Ishikawa (cell line): ENCODE measurements at regions not wholly inside any gene's neighbourhood (a gene's known extent, or its start where the extent isn't known, plus 50 kb on each side); places are given as distances from the start of the nearest gene placed in this dataset.

ENCODE experiments used
- CEBPB ChIP-seq: IDR thresholded peaks from 2 replicates; pipeline ENCODE4 v1.6.1; 2012
- EGR1 ChIP-seq: IDR thresholded peaks from 2 replicates; pipeline ENCODE4 v1.6.1; 2012
- EP300 ChIP-seq: IDR thresholded peaks from 2 replicates; pipeline ENCODE4 v1.6.1; 2012; ENCODE audit warnings: borderline replicate concordance
- MAX ChIP-seq: IDR thresholded peaks from 2 replicates; pipeline ENCODE4 v1.6.1; 2012
- NFIC ChIP-seq: IDR thresholded peaks from 2 replicates; pipeline ENCODE4 v1.6.1; 2012
- RAD21 ChIP-seq: IDR thresholded peaks from 2 replicates; pipeline ENCODE4 v1.6.1; 2012; ENCODE audit warnings: low read depth
- REST ChIP-seq: IDR thresholded peaks from 2 replicates; pipeline ENCODE4 v1.6.1; 2012; ENCODE audit warnings: low read depth, mild to moderate bottlenecking
- TAF1 ChIP-seq: IDR thresholded peaks from 2 replicates; pipeline ENCODE4 v1.6.1; 2012; ENCODE audit warnings: low read depth, mild to moderate bottlenecking
- TCF12 ChIP-seq: IDR thresholded peaks from 2 replicates; pipeline ENCODE4 v1.6.1; 2012; ENCODE audit warnings: low read depth

- TF ChIP-seq MAX (no peak), EGR1 (no peak), NFIC (no peak), RAD21 (no peak), EP300 (no peak), TAF1 (no peak), CEBPB (no peak), TCF12 (no peak), REST (no peak)
Measured at GRCh38 chr14:38710196-38710595, 392.8 kb downstream of the SEC23A start.
